Esophagus muscularis mucosa (tissue), 4 donors: ENCODE measurements at regions not wholly inside any gene's neighbourhood (a gene's known extent, or its start where the extent isn't known, plus 50 kb on each side); places are given as distances from the start of the nearest gene placed in this dataset.
"Not testable (repeated sequence)": the region's sequence is repeated elsewhere in the genome, so short reads cannot be mapped to it uniquely, and the experiment has no call there.

Experiments
- DNase-seq: peaks from one replicate; pipeline ENCODE4 v3.0.0-alpha.2; 2017; ENCODE audit errors: extremely low spot score
- H3K27ac ChIP-seq, 4 donors: fragments of 200-600 bp; sonication (generic); replicated peaks in 1 of 4; 1 replicate in 3 of 4; 2 replicates in 1 of 4; pipeline ENCODE4 v1.5.1; 2016 to 2019; ENCODE audit warnings: mild to moderate bottlenecking in 1 of 4
- H3K27me3 ChIP-seq, 4 donors: fragments of 200-600 bp; sonication (generic); one replicate each; pipeline versions ENCODE4 v1.5.1 to v1.6.0; 2016 to 2019
- H3K36me3 ChIP-seq, 4 donors: fragments of 200-600 bp; sonication (generic); one replicate each; pipeline ENCODE4 v1.5.1; 2016 to 2019
- H3K4me1 ChIP-seq, 4 donors: fragments of 200-600 bp; sonication (generic); one replicate each; pipeline ENCODE4 v1.5.1; 2016 to 2019
- H3K4me3 ChIP-seq, 4 donors: fragments of 200-600 bp; sonication (generic); 1 replicate in 2 of 4; 2 replicates in 2 of 4; pipeline ENCODE4 v1.5.1; 2016 to 2019; ENCODE audit warnings: mild to moderate bottlenecking in 4 of 4, moderate library complexity in 1 of 4
- H3K9me3 ChIP-seq, 4 donors: fragments of 200-600 bp; sonication (generic); 1 replicate in 3 of 4; 2 replicates in 1 of 4; pipeline ENCODE4 v1.5.1; 2016 to 2019
- WGBS: methylation state at CpG from one replicate; pipeline ENCODE4 v1.1.5; 2018; 5-methylcytosine and 5-hydroxymethylcytosine counted together
- intact Hi-C: fragments of 100-400 bp; cut with DNase I; formaldehyde crosslinking; loops from one replicate; pipeline ENCODE4 v1.15.1; 2023

DNA sequence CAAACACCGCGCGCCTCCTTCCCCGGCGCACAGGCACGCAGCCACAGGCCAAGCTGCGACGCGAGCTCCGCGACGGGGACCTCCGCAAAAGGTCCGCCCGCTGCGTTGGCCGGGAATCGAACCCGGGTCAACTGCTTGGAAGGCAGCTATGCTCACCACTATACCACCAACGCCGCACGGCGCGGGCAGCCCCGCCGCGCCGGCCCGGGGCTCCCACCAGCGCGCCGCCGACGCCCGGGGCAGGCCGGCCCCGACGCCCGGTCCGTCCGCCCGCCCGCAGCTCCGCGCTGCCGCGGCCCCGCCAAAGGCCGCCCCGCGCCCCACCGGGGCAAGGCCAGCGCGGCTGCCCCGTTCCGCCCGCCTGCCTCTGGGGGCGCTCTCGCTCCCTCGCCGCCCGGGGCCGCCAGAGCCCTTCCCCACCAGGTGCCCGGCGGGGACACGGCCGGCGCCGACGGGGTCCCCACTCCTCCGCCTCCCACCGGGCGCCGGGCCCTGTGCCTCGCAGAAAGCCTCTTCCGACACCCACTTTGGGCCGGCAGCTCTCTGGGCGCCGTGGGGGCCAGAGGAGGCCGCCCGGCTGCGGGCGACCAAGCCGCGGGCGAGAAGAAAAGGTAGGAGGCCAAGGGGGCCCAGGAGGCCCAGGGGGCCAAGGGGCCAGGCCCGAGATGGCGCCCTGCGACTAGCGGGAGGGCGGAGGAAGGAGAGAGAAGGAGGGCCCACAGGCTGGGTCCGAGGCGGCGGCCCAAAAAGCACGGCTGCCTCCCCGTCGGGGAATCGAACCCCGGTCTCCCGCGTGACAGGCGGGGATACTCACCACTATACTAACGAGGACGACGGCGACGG, 50.2 kb upstream of the FCGR2A start:
- H3K27ac ChIP-seq, H3K4me3 ChIP-seq, H3K4me1 ChIP-seq, H3K27me3 ChIP-seq, H3K36me3 ChIP-seq, DNase-seq, intact Hi-C loops, H3K9me3 ChIP-seq: not testable (repeated sequence)
- WGBS = no CpG with 5 or more reads among the region's 107 CpGs

- DNase-seq, H3K4me3 ChIP-seq, H3K36me3 ChIP-seq, H3K27ac ChIP-seq, H3K9me3 ChIP-seq, H3K4me1 ChIP-seq, intact Hi-C loops, H3K27me3 ChIP-seq: not testable (repeated sequence)
- WGBS = no CpG with 5 or more reads among the region's 67 CpGs
Observed at GRCh38 chr1:161453950-161454864, 51.0 kb upstream of the FCGR2A start.

DNA sequence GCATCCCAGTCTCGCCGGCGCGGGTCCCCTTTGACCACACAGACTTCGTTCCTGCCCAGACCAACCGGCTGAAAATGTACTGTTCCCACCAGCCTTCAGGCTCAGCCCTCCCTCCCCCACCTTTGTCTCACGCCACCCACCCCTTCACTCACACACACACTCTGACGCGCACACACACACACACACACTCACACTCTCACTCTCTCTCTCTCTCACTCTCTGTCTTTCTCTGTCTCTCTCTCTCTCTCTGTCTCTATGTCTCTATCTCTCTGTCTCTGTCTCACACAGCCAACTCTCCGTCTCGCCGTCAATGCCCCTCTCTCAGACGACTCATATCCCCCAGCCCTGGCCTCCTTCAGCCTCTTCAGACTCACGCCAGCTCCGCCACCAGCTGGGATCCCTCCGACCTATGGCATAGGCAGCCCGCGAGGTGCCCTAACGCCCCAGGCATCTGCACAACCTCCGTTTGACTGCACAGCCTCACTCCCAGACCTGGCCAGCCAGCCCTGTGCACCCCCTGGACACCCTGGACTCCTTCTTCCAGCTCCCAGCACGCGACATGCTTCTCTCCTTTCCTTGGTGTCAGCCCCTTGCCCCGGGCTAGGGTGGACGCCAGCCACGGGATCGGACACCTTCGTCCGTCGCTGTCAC, 53.4 kb upstream of the FCGR2A start:
- DNase-seq, H3K27ac ChIP-seq, H3K4me1 ChIP-seq, H3K4me3 ChIP-seq, H3K27me3 ChIP-seq, intact Hi-C loops, H3K9me3 ChIP-seq, H3K36me3 ChIP-seq: not testable (repeated sequence)
- no CpG with 5 or more reads among the region's 29 CpGs for WGBS

- H3K4me3 ChIP-seq, intact Hi-C loops, H3K36me3 ChIP-seq, H3K27me3 ChIP-seq, H3K4me1 ChIP-seq, DNase-seq, H3K9me3 ChIP-seq, H3K27ac ChIP-seq: not testable (repeated sequence)
- WGBS = no CpG with 5 or more reads among the region's 66 CpGs
Observed at GRCh38 chr1:161447760-161448332, 57.4 kb upstream of the FCGR2A start.

GRCh38 chr1:161447040-161447759, 58.1 kb upstream of the FCGR2A start:
- H3K4me1 ChIP-seq, H3K36me3 ChIP-seq, DNase-seq, H3K27ac ChIP-seq, intact Hi-C loops, H3K4me3 ChIP-seq, H3K9me3 ChIP-seq, H3K27me3 ChIP-seq: not testable (repeated sequence)
- WGBS = no CpG with 5 or more reads among the region's 79 CpGs

GRCh38 chr1:161444725-161445124, 60.5 kb upstream of the FCGR2A start:
- WGBS = 83% methylated on average over 13 of the region's 18 CpGs
- not testable (repeated sequence) for DNase-seq

GRCh38 chr1:161444255-161444654, 61.0 kb upstream of the FCGR2A start:
- intact Hi-C loops, H3K36me3 ChIP-seq, H3K4me3 ChIP-seq, H3K27ac ChIP-seq, DNase-seq, H3K9me3 ChIP-seq: not testable (repeated sequence)
- peaks cover 0 to 19% (median 9%) of the 10 kb centered on the region in 4 donors for H3K27me3 ChIP-seq
- 88% methylated on average over 2 of the region's 14 CpGs for WGBS
- H3K4me1 ChIP-seq = peaks cover 0 to 13% (median 11%) of the 10 kb centered on the region in 4 donors

More at GRCh38 chr1:161444725-161445124, 60.5 kb upstream of the FCGR2A start:
- peaks cover 0 to 15% (median 4%) of the 10 kb centered on the region in 4 donors for H3K27me3 ChIP-seq
- H3K36me3 ChIP-seq, H3K4me3 ChIP-seq, H3K4me1 ChIP-seq, H3K9me3 ChIP-seq, H3K27ac ChIP-seq, intact Hi-C loops: not testable (repeated sequence)
